GM12878 (cell line): ENCODE measurements at regions not wholly inside any gene's neighbourhood (a gene's known extent, or its start where the extent isn't known, plus 50 kb on each side); places are given as distances from the start of the nearest gene placed in this dataset.

ENCODE experiments used
- ATAC-seq: fragments of 200-7000 bp; cut with Tn5 transposase; 3 replicates; pipeline ENCODE4 v1.9.1; 2020; ENCODE audit warnings: mild to moderate bottlenecking, moderate library complexity
- BruUV-seq: library from RNA; stranded (reverse); fragments of 400-500 nt; replicated peaks from 2 replicates; lab custom pipeline; 2021; lab: Mats Ljungman, UMichigan
- CTCF ChIA-PET: fragments of 300-600 bp; sonication (Branson Sonifier 250); formaldehyde crosslinking; extraction: SDS; loops from one replicate; lab custom pipeline; 2021; ENCODE audit warnings: inconsistent platforms; lab: Yijun Ruan, JAX
- POLR2A ChIA-PET: fragments of 350-600 bp; formaldehyde crosslinking; extraction: SDS; loops from one replicate; lab custom pipeline; 2021; ENCODE audit warnings: inconsistent platforms; lab: Charles Lee
- RAD21 ChIA-PET: fragments of 300-600 bp; sonication (Branson Sonifier 250); formaldehyde crosslinking; loops from one replicate; lab custom pipeline; 2023; ENCODE audit warnings: antibody characterized with exemption; ENCODE audit not compliant: unreplicated experiment; lab: Charles Lee
- SMC1A ChIA-PET: fragments of 300-600 bp; sonication (Branson Sonifier 250); formaldehyde crosslinking; loops from one replicate; lab custom pipeline; 2023; ENCODE audit not compliant: unreplicated experiment, uncharacterized antibody; lab: Charles Lee
- DNase-seq: peaks from one replicate; pipeline ENCODE4 v3.0.0-alpha.2; 2011; ENCODE audit warnings: low read depth, low spot score
- FAIRE-seq: peaks from 3 replicates; lab custom pipeline; 2011; peaks lifted over from hg19 to GRCh38; lab: Jason Lieb, UNC
- H2AFZ ChIP-seq: 2 replicates; pipeline ENCODE4 v1.6.0; 2011; ENCODE audit warnings: low read depth, low read length, control low read depth; ENCODE audit not compliant: control insufficient read depth
- H3K27ac ChIP-seq: 2 replicates; pipeline ENCODE4 v1.5.1; 2011; ENCODE audit warnings: control low read depth; ENCODE audit not compliant: control insufficient read depth, insufficient read depth
- H3K27me3 ChIP-seq, 2 experiments: replicated peaks in 1 of 2; 2 replicates each; pipeline versions ENCODE4 v1.6.0 to v1.6.1; 2011; ENCODE audit warnings: low read length in 1 of 2; ENCODE audit not compliant: control insufficient read depth in 2 of 2, insufficient read depth in 2 of 2
- H3K36me3 ChIP-seq, 2 experiments: 2 replicates each; pipeline ENCODE4 v1.5.1; 2011; ENCODE audit warnings: low read length in 1 of 2; ENCODE audit not compliant: control insufficient read depth in 2 of 2, insufficient read depth in 2 of 2
- H3K4me1 ChIP-seq: 2 replicates; pipeline ENCODE4 v1.6.1; 2011; ENCODE audit warnings: mild to moderate bottlenecking, low read length, moderate library complexity, mixed read lengths; ENCODE audit not compliant: control insufficient read depth, insufficient read depth
- H3K4me2 ChIP-seq: 2 replicates; pipeline ENCODE4 v1.6.0; 2011; ENCODE audit warnings: control low read depth; ENCODE audit not compliant: control insufficient read depth, insufficient read depth
- H3K4me3 ChIP-seq: fragments of 200-600 bp; sonication (generic); 2 replicates; pipeline ENCODE4 v1.5.1; 2016
- H3K79me2 ChIP-seq: 2 replicates; pipeline ENCODE4 v1.6.0; 2011; ENCODE audit warnings: low read length; ENCODE audit not compliant: control insufficient read depth, insufficient read depth
- H3K9ac ChIP-seq: 2 replicates; pipeline ENCODE4 v1.8.0; 2011; ENCODE audit warnings: low read length, control low read depth, mixed read lengths; ENCODE audit not compliant: control insufficient read depth, insufficient read depth
- H3K9me3 ChIP-seq: replicated peaks from 3 replicates; pipeline ENCODE4 v1.5.1; 2011; ENCODE audit warnings: mild to moderate bottlenecking, low read length; ENCODE audit not compliant: control insufficient read depth, insufficient read depth
- H4K20me1 ChIP-seq: 2 replicates; pipeline ENCODE4 v1.6.0; 2011; ENCODE audit not compliant: control insufficient read depth, insufficient read depth
- BHLHE40 ChIP-seq, 2 experiments: fragments of 450-650 bp in 1 of 2; IDR thresholded peaks; 2 replicates each; pipeline ENCODE4 v1.6.1; 2011 to 2017; ENCODE audit warnings: low read depth in 2 of 2, borderline replicate concordance in 1 of 2, improper control_type of control experiment in 1 of 2, low read length in 1 of 2, mild to moderate bottlenecking in 1 of 2
- CREM ChIP-seq: IDR thresholded peaks from 2 replicates; pipeline ENCODE4 v1.6.1; 2014; ENCODE audit warnings: antibody characterized with exemption, low read depth
- E4F1 ChIP-seq: fragments of 450-650 bp; IDR thresholded peaks from 2 replicates; pipeline ENCODE4 v1.6.1; 2018; ENCODE audit warnings: borderline replicate concordance, mild to moderate bottlenecking; ENCODE audit not compliant: partially characterized antibody
- IRF4 ChIP-seq: IDR thresholded peaks from 2 replicates; pipeline ENCODE4 v1.6.1; 2011; ENCODE audit warnings: low read depth, low read length
- NR2F1 ChIP-seq: fragments of 450-650 bp; conservative IDR thresholded peaks from 2 replicates; pipeline ENCODE4 v1.6.1; 2017; ENCODE audit warnings: mild to moderate bottlenecking
- POU2F2 ChIP-seq: IDR thresholded peaks from 3 replicates; pipeline ENCODE4 v1.6.1; 2011; ENCODE audit warnings: low read depth, mild to moderate bottlenecking, low read length, borderline replicate concordance
- SRF ChIP-seq, 2 experiments: IDR thresholded peaks; 2 replicates each; pipeline ENCODE4 v1.6.1; 2011; ENCODE audit warnings: low read depth in 2 of 2, low read length in 2 of 2, mild to moderate bottlenecking in 1 of 2, moderate library complexity in 1 of 2
- STAT3 ChIP-seq: IDR thresholded peaks from 2 replicates; pipeline ENCODE4 v1.6.1; 2011; ENCODE audit warnings: low read depth, low read length, improper control_type of control experiment
- SUPT20H ChIP-seq: IDR thresholded peaks from 2 replicates; pipeline ENCODE4 v1.6.1; 2011; ENCODE audit warnings: low read depth, mild to moderate bottlenecking, low read length, moderate library complexity, borderline replicate concordance; ENCODE audit not compliant: control insufficient read depth
- TAF1 ChIP-seq: IDR thresholded peaks from 2 replicates; pipeline ENCODE4 v1.6.1; 2011; ENCODE audit warnings: mild to moderate bottlenecking, low read depth, low read length, borderline replicate concordance
- TARDBP ChIP-seq: IDR thresholded peaks from 2 replicates; pipeline ENCODE4 v1.6.1; 2016; ENCODE audit warnings: borderline replicate concordance
- USF1 ChIP-seq: IDR thresholded peaks from 2 replicates; pipeline ENCODE4 v1.6.1; 2011; ENCODE audit warnings: borderline replicate concordance, low read depth, mild to moderate bottlenecking, moderate library complexity, mixed read lengths, low read length; ENCODE audit not compliant: insufficient read depth; ENCODE audit errors: extremely low read length
- ZNF687 ChIP-seq: fragments of 450-650 bp; IDR thresholded peaks from 2 replicates; pipeline ENCODE4 v1.6.1; 2017; ENCODE audit warnings: mild to moderate bottlenecking, moderate library complexity
- in situ Hi-C: fragments of 300-500 bp; cut with MboI; formaldehyde crosslinking; loops from 9 replicates; pipeline ENCODE4 v1.14.3; 2018; ENCODE audit warnings: mixed read lengths
- intact Hi-C: fragments of 100-400 bp; cut with micrococcal nuclease; formaldehyde crosslinking; loops from one replicate; pipeline ENCODE4 v1.14.2; 2022; ENCODE audit not compliant: unreplicated experiment
- TF ChIP-seq, protein P1 (sequence below): fragments of 450-650 bp; IDR thresholded peaks from 2 replicates; pipeline ENCODE4 v1.6.1; 2014; ENCODE audit warnings: mild to moderate bottlenecking
- TF ChIP-seq, protein P2 (sequence below): fragments of 450-650 bp; IDR thresholded peaks from 2 replicates; pipeline ENCODE4 v1.6.1; 2016; ENCODE audit warnings: mild to moderate bottlenecking

DNA sequence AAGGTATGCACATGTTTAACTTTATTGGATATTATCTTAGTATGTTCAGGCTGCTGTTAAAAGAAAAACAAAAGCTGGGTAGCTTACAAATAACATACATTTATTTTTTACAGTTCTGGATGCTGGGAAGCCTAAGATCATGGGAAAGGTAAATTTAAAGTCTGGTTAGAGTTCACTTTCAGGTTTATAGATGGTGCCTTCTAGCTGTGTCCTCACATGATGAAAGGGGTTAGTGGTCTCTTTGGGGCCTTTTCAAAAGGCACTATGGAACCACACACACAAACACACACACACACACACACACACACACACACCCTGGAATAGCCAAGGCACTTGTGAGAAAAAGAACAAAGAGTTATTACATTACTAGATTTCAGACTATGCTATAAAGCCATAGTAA lies 805.8 kb upstream of the GJE1 start:
- RAD21 ChIA-PET: no interaction called here
- in situ Hi-C loops (no loop called here), intact Hi-C loops (no loop called here)
- no peaks in the 10 kb centered on the region for H3K27me3 ChIP-seq
- H3K9me3 ChIP-seq: no peaks in the 10 kb centered on the region
- H3K36me3 ChIP-seq: no peaks in the 10 kb centered on the region
- no peak overlapping the region for H3K27ac ChIP-seq
- no peak overlapping the region for H3K4me2 ChIP-seq
- POLR2A ChIA-PET: no interaction called here
- no peaks in the 10 kb centered on the region for H3K4me1 ChIP-seq
- H3K4me3 ChIP-seq: no peak overlapping the region
- ATAC-seq (peak; percentile 40), FAIRE-seq (no peak), DNase-seq (no peak)
- SMC1A ChIA-PET: interaction anchor here (0.9 to 1.0 kb wide), 2 partner anchors 9 to 137 kb away, joined by 3 to 4 read pairs; no protein-coding TSS in a partner anchor
- H3K79me2 ChIP-seq: no peaks in the 10 kb centered on the region
- no peaks in the 10 kb centered on the region for H4K20me1 ChIP-seq
- no peak overlapping the region for H2AFZ ChIP-seq
- CTCF ChIA-PET: interaction anchor here (0.5 to 0.6 kb wide), 2 partner anchors 51 to 163 kb away, joined by 3 read pairs; no protein-coding TSS in a partner anchor
- BruUV-seq: no TSS peak
- no peak overlapping the region for H3K9ac ChIP-seq
- TF ChIP-seq NR2F1: no peak
- TF ChIP-seq USF1: no peak
- no peak for TF ChIP-seq BHLHE40 (IDR thresholded peaks at IDR 0.05; ENCODE audit: borderline replicate concordance in 1 of 2, low read depth in 2 of 2, low read length in 1 of 2)
- TF ChIP-seq, protein P1, sequence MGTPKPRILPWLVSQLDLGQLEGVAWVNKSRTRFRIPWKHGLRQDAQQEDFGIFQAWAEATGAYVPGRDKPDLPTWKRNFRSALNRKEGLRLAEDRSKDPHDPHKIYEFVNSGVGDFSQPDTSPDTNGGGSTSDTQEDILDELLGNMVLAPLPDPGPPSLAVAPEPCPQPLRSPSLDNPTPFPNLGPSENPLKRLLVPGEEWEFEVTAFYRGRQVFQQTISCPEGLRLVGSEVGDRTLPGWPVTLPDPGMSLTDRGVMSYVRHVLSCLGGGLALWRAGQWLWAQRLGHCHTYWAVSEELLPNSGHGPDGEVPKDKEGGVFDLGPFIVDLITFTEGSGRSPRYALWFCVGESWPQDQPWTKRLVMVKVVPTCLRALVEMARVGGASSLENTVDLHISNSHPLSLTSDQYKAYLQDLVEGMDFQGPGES: no peak
- TF ChIP-seq E4F1: no peak
- no peak for TF ChIP-seq STAT3
- TF ChIP-seq TAF1: no peak
- no peak for TF ChIP-seq IRF4
- TF ChIP-seq POU2F2: no peak
- TF ChIP-seq ZNF687: no peak
- no peak for TF ChIP-seq SUPT20H
- TF ChIP-seq SRF (IDR thresholded peaks at IDR 0.05; ENCODE audit: low read depth in 2 of 2, low read length in 2 of 2): no peak
- TF ChIP-seq CREM: no peak
- no peak for TF ChIP-seq TARDBP
- TF ChIP-seq, protein P2, sequence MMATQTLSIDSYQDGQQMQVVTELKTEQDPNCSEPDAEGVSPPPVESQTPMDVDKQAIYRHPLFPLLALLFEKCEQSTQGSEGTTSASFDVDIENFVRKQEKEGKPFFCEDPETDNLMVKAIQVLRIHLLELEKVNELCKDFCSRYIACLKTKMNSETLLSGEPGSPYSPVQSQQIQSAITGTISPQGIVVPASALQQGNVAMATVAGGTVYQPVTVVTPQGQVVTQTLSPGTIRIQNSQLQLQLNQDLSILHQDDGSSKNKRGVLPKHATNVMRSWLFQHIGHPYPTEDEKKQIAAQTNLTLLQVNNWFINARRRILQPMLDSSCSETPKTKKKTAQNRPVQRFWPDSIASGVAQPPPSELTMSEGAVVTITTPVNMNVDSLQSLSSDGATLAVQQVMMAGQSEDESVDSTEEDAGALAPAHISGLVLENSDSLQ: no peak
